Right lobe of liver (tissue), 4 donors: ENCODE measurements at regions not wholly inside any gene's neighbourhood (a gene's known extent, or its start where the extent isn't known, plus 50 kb on each side); places are given as distances from the start of the nearest gene placed in this dataset.

Experiments
- POLR2A ChIP-seq: fragments of 450-650 bp; IDR thresholded peaks from one replicate; pipeline ENCODE4 v1.6.1; 2017; ENCODE audit warnings: antibody characterized with exemption, mild to moderate bottlenecking
- TF ChIP-seq, protein P1 (sequence below), 4 donors: fragments of 200-600 bp in 3 of 4; fragments of 450-650 bp in 1 of 4; IDR thresholded peaks; one replicate each; pipeline versions ENCODE4 v1.5.1 to v1.8.0; 2016 to 2022; ENCODE audit warnings: antibody characterized with exemption in 4 of 4, mild to moderate bottlenecking in 2 of 4
- donor health status: DM: no; HTN: no; CAD: no.
- donor health status: DM: no; HTN: no; CAD: no.
- donor health status: DM: no; HTN: yes; CAD: no.

DNA sequence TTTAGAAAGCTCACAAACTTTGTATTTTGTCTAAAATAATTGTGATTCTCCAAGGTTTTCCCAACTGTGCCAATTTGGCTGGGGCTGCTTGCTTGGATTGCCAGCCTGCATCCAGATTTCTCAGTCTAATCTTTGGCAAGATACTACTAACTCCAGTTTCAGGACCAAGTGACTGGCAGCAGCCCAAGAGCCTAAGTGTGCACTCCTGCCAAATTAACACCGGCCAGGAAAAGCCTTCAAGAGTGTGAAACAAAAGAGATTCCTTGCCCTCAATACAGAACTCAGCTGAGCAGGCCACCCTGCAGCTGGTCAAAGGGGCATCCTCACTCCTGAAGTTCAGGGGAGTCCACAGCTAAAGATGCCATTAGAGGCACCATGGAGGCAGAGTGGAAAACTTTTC, 589.0 kb upstream of the ACVR2A start:
- TF ChIP-seq POLR2A, result no peak
- TF ChIP-seq, protein P1, sequence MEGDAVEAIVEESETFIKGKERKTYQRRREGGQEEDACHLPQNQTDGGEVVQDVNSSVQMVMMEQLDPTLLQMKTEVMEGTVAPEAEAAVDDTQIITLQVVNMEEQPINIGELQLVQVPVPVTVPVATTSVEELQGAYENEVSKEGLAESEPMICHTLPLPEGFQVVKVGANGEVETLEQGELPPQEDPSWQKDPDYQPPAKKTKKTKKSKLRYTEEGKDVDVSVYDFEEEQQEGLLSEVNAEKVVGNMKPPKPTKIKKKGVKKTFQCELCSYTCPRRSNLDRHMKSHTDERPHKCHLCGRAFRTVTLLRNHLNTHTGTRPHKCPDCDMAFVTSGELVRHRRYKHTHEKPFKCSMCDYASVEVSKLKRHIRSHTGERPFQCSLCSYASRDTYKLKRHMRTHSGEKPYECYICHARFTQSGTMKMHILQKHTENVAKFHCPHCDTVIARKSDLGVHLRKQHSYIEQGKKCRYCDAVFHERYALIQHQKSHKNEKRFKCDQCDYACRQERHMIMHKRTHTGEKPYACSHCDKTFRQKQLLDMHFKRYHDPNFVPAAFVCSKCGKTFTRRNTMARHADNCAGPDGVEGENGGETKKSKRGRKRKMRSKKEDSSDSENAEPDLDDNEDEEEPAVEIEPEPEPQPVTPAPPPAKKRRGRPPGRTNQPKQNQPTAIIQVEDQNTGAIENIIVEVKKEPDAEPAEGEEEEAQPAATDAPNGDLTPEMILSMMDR (IDR thresholded peaks at IDR 0.05), result no peak
